LNCAP (cell line): ENCODE measurements at regions not wholly inside any gene's neighbourhood (a gene's known extent, or its start where the extent isn't known, plus 50 kb on each side); places are given as distances from the start of the nearest gene placed in this dataset.
A peak's percentile ranks its signal among the peaks of the same experiment; 100 is the strongest.

ENCODE experiments used
- CTCF ChIP-seq: fragments of 450-650 bp; IDR thresholded peaks from 2 replicates; pipeline ENCODE4 v1.5.1; 2017; ENCODE audit warnings: mild to moderate bottlenecking

DNA sequence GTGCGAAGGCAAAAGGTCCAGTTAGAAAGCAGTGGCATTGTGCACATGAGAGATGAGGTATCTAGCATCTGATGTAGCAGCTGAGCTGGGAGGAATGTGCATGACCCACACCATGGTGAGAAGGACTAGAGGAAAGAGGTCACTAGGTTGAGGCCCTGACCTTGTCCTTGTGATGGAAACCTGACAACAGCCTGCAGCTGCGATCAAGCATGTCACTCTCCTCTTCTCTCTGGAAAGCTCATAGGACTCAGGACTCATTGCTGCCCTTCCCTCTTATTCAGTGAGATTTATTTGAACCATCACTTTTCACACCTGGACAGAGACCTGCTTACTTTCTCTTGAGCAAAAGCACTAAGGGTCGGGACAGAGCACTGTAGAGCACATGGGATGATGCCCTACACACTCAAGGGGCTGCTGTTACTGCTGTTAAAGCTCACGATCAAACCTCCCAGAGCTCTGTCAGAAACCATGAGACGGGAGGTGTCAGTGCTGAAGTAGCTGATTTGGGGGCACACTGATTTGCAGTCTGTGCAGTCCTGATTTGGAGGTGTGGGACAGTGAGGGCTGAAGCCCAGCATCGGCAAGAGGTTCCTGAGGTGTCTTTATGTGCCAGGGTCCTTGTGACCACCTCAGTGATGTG, 104.3 kb downstream of the VPREB1 start:
- no peak for TF ChIP-seq CTCF

DNA sequence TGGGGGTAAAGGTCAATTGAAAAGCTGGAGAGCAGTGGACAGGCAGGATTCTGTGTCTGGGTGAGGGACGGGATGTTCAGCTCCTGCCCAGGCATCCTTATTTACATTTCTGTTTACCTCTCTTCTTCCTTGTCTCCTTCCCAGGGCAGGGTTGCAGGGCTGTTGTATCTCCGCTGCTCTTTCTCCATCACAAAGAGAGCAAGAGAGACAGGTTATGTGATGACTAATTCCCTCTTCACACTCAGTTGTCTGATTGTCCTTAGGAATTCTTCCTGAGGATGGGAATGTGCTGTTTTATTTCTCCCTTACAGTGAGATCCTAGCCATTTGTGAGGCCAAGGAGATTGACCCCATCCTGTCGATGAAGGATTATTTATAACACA, 104.9 kb downstream of the VPREB1 start:
- no peak for TF ChIP-seq CTCF

GRCh38 chr22:22351366-22351765, 106.8 kb downstream of the VPREB1 start:
- TF ChIP-seq CTCF, result no peak

- TF ChIP-seq CTCF, result no peak
These were observed 107.9 kb downstream of the VPREB1 start for GRCh38 chr22:22352371-22352999.

GRCh38 chr22:22355096-22355834, 110.7 kb downstream of the VPREB1 start:
- TF ChIP-seq CTCF, result no peak

DNA sequence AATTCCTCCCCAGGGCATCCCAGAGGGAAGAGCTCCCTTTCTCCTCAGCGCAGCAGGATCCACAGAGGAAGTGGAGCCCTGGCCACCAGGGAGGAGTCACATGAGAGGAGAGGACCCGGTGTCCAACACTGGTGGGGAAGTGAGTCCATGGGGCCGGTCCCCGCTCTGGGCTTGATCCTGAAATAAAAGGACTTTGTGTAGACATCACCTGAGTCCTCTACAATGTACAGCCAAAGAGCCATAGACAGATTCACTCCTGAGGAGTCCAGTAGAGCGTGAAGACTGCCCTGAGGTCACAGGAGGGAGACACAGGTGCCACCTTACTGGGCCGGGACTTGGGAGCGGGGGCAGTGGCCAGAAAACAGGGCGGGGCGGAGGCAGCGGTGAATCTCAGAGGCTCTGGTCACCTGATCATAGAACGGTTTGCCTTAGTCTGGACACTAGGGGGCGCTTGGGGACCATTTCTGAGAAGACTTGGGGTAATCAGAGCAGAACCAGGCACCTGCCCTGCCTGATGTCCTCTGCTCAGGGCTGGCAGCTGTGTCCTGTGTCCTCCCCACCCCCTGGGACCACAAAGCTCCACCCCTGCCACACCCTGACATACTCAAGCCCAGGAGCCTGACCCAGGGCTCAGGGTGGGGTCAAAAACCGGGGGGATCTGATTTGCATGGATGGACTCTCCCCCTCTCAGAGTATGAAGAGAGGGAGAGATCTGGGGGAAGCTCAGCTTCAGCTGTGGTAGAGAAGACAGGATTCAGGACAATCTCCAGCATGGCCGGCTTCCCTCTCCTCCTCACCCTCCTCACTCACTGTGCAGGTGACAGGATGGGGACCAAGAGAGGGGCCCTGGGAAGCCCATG, 112.7 kb downstream of the VPREB1 start:
- TF ChIP-seq CTCF, result peak; percentile 74

GRCh38 chr22:22358152-22358551, 113.6 kb downstream of the VPREB1 start:
- no peak for TF ChIP-seq CTCF
